BLaER1 (cell line): ENCODE measurements at regions not wholly inside any gene's neighbourhood (a gene's known extent, or its start where the extent isn't known, plus 50 kb on each side); places are given as distances from the start of the nearest gene placed in this dataset.

Source experiments
- H3K27ac ChIP-seq: shearing (Covaris generic); formaldehyde crosslinking; 2 replicates; pipeline ENCODE4 v1.8.1; 2022
- H3K27me3 ChIP-seq: shearing (Covaris generic); formaldehyde crosslinking; 2 replicates; pipeline ENCODE4 v1.8.1; 2022
- H3K36me3 ChIP-seq: shearing (Covaris generic); formaldehyde crosslinking; 2 replicates; pipeline ENCODE4 v1.8.1; 2022
- H3K4me1 ChIP-seq: shearing (Covaris generic); formaldehyde crosslinking; 2 replicates; pipeline ENCODE4 v1.8.1; 2022
- H3K4me2 ChIP-seq: shearing (Covaris generic); formaldehyde crosslinking; 2 replicates; pipeline ENCODE4 v1.8.1; 2022
- H3K4me3 ChIP-seq: shearing (Covaris generic); formaldehyde crosslinking; 2 replicates; pipeline ENCODE4 v1.8.1; 2022
- H3K9ac ChIP-seq: shearing (Covaris generic); formaldehyde crosslinking; 2 replicates; pipeline ENCODE4 v1.8.1; 2022
- H3K9me3 ChIP-seq: shearing (Covaris generic); formaldehyde crosslinking; 2 replicates; pipeline ENCODE4 v1.8.1; 2022
- H4K20me1 ChIP-seq: shearing (Covaris generic); formaldehyde crosslinking; 2 replicates; pipeline ENCODE4 v1.8.1; 2022
- Cebpa-rat ChIP-seq: shearing (Covaris generic); IDR thresholded peaks from 2 replicates; pipeline ENCODE4 v1.8.1; 2022

GRCh38 chr15:68507447-68507846 lies 71.3 kb upstream of the CORO2B start:
- Histone ChIP-seq H3K36me3 (no peaks in the 10 kb centered on the region), H3K4me1 (peaks cover 12% of the 10 kb centered on the region), H3K27ac (no peak overlapping the region), H3K27me3 (no peaks in the 10 kb centered on the region), H3K9me3 (no peaks in the 10 kb centered on the region), H4K20me1 (no peaks in the 10 kb centered on the region), H3K9ac (no peak overlapping the region), H3K4me3 (no peak overlapping the region), H3K4me2 (no peak overlapping the region)
- no peak for TF ChIP-seq Cebpa-rat

DNA sequence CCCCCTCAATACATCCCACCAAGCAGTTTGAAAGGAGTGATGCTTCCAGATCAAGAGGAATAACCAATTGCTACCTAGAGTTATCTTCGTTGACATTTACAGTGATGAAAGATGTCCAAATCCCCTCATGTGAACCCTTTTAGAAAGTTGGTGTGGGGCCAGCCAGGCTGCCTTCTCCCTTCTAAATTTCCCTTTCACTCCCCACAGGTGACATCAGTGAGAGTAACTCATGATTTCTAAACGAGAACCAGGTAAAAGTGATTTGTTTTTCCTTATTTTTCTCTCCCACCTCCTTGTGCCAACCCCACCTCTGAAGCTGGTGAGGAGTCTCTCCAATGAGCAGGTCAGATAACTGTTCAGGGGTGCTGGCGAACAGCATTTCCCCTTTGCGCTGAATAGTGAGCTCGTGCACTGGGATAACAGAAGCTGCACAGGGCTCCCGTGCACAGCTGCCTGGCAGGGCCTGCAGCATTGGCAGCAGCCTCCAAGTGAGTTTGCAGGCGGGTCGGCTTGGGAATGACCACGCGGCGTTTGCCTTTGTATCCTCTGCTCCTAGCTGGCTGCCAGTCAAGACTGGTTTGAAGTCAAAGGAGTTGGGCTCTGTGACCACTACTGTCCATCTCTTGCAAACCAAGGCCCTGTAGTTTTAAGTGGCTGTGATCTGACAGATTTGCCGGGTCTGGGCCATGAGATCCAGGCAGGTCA lies 70.2 kb upstream of the CORO2B start:
- no peak for TF ChIP-seq Cebpa-rat

DNA sequence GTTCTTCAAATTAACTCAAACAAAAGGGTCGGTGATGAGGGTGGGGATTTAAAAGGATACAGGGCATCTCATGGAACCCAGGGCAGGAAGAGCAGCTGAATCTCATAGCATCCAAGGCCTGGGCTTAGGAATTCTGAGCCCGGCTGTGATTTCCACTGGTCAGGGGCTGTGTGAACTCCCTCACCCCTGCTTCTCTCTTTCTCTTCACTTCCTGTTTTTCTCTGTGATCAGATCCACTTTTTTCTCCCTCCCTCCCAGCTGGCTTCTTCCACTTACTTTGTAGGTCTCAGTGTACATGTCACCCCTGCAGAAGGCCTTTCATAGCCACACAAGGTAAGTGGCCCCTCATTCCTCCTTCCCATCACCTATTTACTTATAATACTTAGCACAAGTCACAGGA lies 68.2 kb upstream of the CORO2B start:
- no peak overlapping the region for H3K9ac ChIP-seq
- no peak overlapping the region for H3K4me3 ChIP-seq
- H3K36me3 ChIP-seq: no peaks in the 10 kb centered on the region
- no peaks in the 10 kb centered on the region for H3K4me1 ChIP-seq
- H3K27me3 ChIP-seq: no peaks in the 10 kb centered on the region
- no peak for TF ChIP-seq Cebpa-rat
- no peak overlapping the region for H3K27ac ChIP-seq
- H4K20me1 ChIP-seq: no peaks in the 10 kb centered on the region
- H3K4me2 ChIP-seq: no peak overlapping the region
- H3K9me3 ChIP-seq: no peaks in the 10 kb centered on the region

More for the DNA sequence above, 70.2 kb upstream of the CORO2B start:
- Histone ChIP-seq H3K4me3 (no peak overlapping the region), H3K27me3 (no peaks in the 10 kb centered on the region), H3K9me3 (no peaks in the 10 kb centered on the region), H3K9ac (no peak overlapping the region), H3K36me3 (no peaks in the 10 kb centered on the region), H3K4me2 (no peak overlapping the region), H4K20me1 (no peaks in the 10 kb centered on the region), H3K27ac (no peak overlapping the region), H3K4me1 (peaks cover 12% of the 10 kb centered on the region)

DNA sequence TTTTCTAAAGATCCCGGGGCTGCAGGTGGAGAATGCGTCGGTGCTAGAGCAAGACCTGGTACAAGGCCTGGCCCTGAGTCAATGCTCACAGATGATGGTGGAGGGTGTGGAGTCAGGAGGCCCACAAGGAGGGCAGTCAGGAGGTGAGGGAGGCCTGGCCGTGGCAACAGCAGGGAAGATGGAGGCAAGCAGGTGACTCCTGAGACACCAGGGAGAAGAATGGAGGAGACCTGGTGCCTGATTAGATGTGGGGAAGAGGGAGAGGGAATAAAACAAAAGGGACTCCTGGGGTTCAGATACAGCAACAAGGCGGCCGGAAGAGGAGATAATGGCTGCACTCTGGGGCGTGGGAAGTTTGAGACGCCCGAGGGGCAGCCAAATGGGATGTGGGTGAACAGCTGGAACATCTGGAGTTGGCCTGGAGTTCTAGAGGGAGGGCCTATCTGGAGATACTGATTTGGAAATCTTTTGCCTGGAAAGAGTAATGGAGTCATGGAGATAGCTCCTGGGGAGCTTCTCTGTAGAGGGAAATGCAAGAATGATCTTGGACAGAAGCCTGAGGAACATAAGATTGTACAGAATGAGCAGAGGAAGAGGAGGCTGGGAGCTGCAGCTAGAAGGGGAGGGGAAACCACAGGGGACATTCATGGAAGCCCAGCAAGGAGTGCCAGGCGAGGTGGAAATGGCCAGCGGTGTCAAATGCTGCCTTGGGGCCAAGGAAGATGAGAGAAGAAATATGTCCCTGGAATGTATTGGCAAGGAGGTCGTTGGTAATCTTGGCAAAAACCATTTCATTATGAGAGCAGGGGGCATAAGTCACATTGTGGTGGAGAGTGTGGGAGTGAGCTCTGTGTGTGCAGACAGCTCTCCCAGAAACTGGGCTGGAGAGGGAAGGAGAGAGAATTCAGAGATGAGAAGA lies 67.5 kb upstream of the CORO2B start:
- Histone ChIP-seq H3K9me3 (no peaks in the 10 kb centered on the region), H3K36me3 (no peaks in the 10 kb centered on the region), H3K4me3 (no peak overlapping the region), H3K27me3 (no peaks in the 10 kb centered on the region), H3K9ac (no peak overlapping the region), H3K4me2 (no peak overlapping the region), H3K27ac (no peak overlapping the region), H4K20me1 (no peaks in the 10 kb centered on the region), H3K4me1 (no peaks in the 10 kb centered on the region)
- no peak for TF ChIP-seq Cebpa-rat

GRCh38 chr15:68512052-68512451 lies 66.7 kb upstream of the CORO2B start:
- Histone ChIP-seq H3K36me3 (no peaks in the 10 kb centered on the region), H3K9ac (no peak overlapping the region), H3K9me3 (no peaks in the 10 kb centered on the region), H3K4me1 (no peaks in the 10 kb centered on the region), H3K4me2 (no peak overlapping the region), H3K27ac (no peak overlapping the region), H3K4me3 (no peak overlapping the region), H4K20me1 (no peaks in the 10 kb centered on the region), H3K27me3 (no peaks in the 10 kb centered on the region)
- TF ChIP-seq Cebpa-rat: no peak

- Histone ChIP-seq H3K9ac (no peak overlapping the region), H3K4me1 (peaks cover 4% of the 10 kb centered on the region), H3K4me3 (no peak overlapping the region), H3K27me3 (no peaks in the 10 kb centered on the region), H3K9me3 (no peaks in the 10 kb centered on the region), H3K4me2 (no peak overlapping the region), H3K27ac (no peak overlapping the region), H3K36me3 (no peaks in the 10 kb centered on the region), H4K20me1 (no peaks in the 10 kb centered on the region)
- TF ChIP-seq Cebpa-rat: no peak
Observed at GRCh38 chr15:68512598-68512997, 66.2 kb upstream of the CORO2B start.

DNA sequence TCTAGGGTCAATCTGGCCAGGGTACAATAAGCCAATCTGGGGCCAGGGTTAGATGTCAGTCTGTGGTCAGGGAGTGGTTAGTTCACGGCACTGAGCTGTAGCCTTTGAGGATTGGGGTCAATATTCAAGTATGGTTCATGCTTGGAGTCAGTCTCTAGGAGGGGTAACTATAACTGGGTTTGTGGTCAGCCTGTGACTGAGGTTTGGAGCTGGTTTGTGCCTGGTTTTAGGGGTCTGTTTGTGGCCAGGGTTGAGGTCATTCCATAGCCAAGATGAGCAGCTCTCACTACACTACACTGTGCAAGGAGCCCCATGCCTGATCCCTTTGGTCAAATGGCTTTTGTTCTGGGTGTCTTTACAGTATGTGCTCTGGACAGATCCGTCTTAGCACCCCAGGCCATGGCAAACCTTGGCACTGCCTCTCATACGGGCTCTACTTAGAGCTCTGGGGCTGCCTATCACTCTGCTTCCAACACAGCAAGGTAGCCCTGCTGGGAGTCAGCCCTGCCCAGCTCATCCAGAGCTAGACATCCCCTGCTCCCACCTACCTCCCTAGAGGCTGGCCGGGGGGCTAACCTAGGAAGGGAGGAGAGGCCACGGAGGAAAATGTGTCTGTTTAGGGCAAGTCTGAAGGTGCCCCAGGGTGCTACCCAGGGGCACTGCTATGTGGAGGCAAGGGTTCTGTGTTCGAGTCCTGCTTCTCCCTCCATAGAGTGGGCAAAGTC lies 63.3 kb upstream of the CORO2B start:
- Histone ChIP-seq H4K20me1 (no peaks in the 10 kb centered on the region), H3K27ac (no peak overlapping the region), H3K4me3 (no peak overlapping the region), H3K4me2 (no peak overlapping the region), H3K27me3 (no peaks in the 10 kb centered on the region), H3K9ac (no peak overlapping the region), H3K4me1 (peaks cover 25% of the 10 kb centered on the region), H3K36me3 (no peaks in the 10 kb centered on the region), H3K9me3 (no peaks in the 10 kb centered on the region)
- no peak for TF ChIP-seq Cebpa-rat

DNA sequence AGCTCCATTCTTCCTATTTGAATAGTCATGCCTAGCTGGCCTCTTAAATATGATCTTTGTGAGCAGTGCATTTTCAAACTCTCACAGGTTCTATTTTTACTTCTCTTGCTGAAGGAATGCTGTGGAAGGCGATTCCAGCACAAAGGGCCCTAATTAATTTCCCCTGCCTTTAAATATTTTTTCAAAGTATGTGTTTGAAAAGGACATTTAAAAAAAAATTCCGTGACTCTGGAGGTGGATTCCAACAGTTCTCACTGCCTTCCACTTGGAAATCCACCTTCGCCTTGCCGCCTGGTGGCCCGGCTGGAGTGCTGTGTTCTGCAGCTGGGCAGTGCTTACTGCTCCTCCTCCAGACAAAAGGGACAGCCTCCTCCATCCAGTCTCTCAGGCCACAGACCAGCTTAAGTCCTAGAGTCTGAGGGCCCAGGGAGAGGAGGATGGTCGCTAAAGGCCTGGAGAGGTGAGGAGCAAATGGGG lies 61.5 kb upstream of the CORO2B start:
- peak overlapping the region; percentile 86 for H3K4me2 ChIP-seq
- H3K27ac ChIP-seq: peak overlapping the region; percentile 73
- H3K4me3 ChIP-seq: no peak overlapping the region
- H3K4me1 ChIP-seq: peaks cover 25% of the 10 kb centered on the region
- H3K9ac ChIP-seq: no peak overlapping the region
- no peaks in the 10 kb centered on the region for H3K9me3 ChIP-seq
- H3K36me3 ChIP-seq: no peaks in the 10 kb centered on the region
- no peak for TF ChIP-seq Cebpa-rat
- H4K20me1 ChIP-seq: no peaks in the 10 kb centered on the region
- H3K27me3 ChIP-seq: no peaks in the 10 kb centered on the region

DNA sequence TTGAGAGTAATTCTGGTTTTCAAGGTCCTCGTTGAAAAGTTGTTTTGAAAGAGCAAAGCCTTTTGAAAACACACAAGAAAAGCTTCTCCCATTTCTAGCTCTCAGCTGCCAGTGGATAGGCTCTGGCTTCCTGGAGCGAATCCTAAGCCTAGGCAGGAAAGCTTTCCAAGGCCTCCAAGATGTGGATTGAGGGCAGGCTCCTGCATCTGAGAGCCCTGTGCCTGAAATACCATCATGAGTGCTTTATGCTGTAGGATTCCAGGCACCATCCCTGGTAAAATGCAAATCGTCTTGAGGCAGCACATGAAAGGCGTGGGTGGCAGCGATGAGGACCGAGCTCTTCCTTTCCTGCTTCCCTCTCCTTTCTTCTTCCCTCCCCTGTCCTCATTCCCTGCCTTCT lies 60.7 kb upstream of the CORO2B start:
- peak overlapping the region; percentile 73 for H3K27ac ChIP-seq
- no peak for TF ChIP-seq Cebpa-rat

More for the DNA sequence above, 60.7 kb upstream of the CORO2B start:
- H3K9me3 ChIP-seq: no peaks in the 10 kb centered on the region
- no peak overlapping the region for H3K4me3 ChIP-seq
- no peaks in the 10 kb centered on the region for H4K20me1 ChIP-seq
- H3K4me2 ChIP-seq: peak overlapping the region; percentile 86
- peaks cover 25% of the 10 kb centered on the region for H3K4me1 ChIP-seq
- no peaks in the 10 kb centered on the region for H3K27me3 ChIP-seq
- H3K36me3 ChIP-seq: no peaks in the 10 kb centered on the region
- peak overlapping the region; percentile 39 for H3K9ac ChIP-seq
